Mesothelial cell of epicardium (in vitro differentiated cells): ENCODE measurements at regions not wholly inside any gene's neighbourhood (a gene's known extent, or its start where the extent isn't known, plus 50 kb on each side); places are given as distances from the start of the nearest gene placed in this dataset.

ENCODE experiments used
- DNase-seq, 2 experiments: peaks; one replicate each; pipeline ENCODE4 v3.0.0; 2021; ENCODE audit warnings: low spot score in 2 of 2; ENCODE audit not compliant: unreplicated experiment in 2 of 2
- H3K27ac Mint-ChIP-seq: 2 replicates; pipeline ENCODE4 v1.8.0; 2021; ENCODE audit warnings: mixed read lengths
- H3K27me3 Mint-ChIP-seq: 2 replicates; pipeline ENCODE4 v1.8.0; 2021; ENCODE audit warnings: low read depth, mixed read lengths
- H3K36me3 Mint-ChIP-seq: 2 replicates; pipeline ENCODE4 v1.8.0; 2021; ENCODE audit warnings: mixed read lengths
- H3K4me1 Mint-ChIP-seq: 2 replicates; pipeline ENCODE4 v1.8.0; 2021; ENCODE audit warnings: mixed read lengths
- H3K4me3 Mint-ChIP-seq: 2 replicates; pipeline ENCODE4 v1.8.0; 2021; ENCODE audit warnings: mild to moderate bottlenecking, moderate library complexity, mixed read lengths
- H3K9me3 Mint-ChIP-seq: 2 replicates; pipeline ENCODE4 v1.8.0; 2021; ENCODE audit warnings: mixed read lengths
- TF ChIP-seq, protein P1 (sequence below): fragments of 200-600 bp; sonication (generic); IDR thresholded peaks from one replicate; pipeline ENCODE4 v1.5.0; 2021; ENCODE audit warnings: antibody characterized with exemption; ENCODE audit not compliant: unreplicated experiment

DNA sequence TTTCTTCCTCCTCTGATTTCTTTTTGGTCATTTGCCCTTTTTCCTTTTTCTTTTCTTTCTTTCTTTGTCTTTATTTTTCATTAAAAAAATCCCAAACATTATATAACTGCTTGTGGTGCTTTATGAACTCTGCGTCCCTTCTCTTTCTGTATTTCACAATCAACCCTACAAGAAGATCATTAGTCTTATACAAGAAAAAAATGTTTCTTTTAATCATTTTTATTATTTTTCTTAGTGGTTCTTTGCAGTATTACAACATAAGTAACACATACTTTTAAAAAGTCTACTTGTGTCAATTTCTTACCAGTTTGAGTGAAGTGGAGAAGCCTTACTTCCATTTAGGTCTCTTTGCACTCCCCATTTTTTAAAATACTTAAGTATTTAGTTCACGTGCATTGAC lies 212.7 kb upstream of the SMC2 start:
- no peaks in the 10 kb centered on the region for H3K36me3 Mint-ChIP-seq
- no peaks in the 10 kb centered on the region for H3K9me3 Mint-ChIP-seq
- TF ChIP-seq, protein P1, sequence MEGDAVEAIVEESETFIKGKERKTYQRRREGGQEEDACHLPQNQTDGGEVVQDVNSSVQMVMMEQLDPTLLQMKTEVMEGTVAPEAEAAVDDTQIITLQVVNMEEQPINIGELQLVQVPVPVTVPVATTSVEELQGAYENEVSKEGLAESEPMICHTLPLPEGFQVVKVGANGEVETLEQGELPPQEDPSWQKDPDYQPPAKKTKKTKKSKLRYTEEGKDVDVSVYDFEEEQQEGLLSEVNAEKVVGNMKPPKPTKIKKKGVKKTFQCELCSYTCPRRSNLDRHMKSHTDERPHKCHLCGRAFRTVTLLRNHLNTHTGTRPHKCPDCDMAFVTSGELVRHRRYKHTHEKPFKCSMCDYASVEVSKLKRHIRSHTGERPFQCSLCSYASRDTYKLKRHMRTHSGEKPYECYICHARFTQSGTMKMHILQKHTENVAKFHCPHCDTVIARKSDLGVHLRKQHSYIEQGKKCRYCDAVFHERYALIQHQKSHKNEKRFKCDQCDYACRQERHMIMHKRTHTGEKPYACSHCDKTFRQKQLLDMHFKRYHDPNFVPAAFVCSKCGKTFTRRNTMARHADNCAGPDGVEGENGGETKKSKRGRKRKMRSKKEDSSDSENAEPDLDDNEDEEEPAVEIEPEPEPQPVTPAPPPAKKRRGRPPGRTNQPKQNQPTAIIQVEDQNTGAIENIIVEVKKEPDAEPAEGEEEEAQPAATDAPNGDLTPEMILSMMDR = peak; percentile 54
- DNase-seq = no peak
- no peaks in the 10 kb centered on the region for H3K4me1 Mint-ChIP-seq
- no peak overlapping the region for H3K4me3 Mint-ChIP-seq
- no peaks in the 10 kb centered on the region for H3K27me3 Mint-ChIP-seq
- no peak overlapping the region for H3K27ac Mint-ChIP-seq

DNA sequence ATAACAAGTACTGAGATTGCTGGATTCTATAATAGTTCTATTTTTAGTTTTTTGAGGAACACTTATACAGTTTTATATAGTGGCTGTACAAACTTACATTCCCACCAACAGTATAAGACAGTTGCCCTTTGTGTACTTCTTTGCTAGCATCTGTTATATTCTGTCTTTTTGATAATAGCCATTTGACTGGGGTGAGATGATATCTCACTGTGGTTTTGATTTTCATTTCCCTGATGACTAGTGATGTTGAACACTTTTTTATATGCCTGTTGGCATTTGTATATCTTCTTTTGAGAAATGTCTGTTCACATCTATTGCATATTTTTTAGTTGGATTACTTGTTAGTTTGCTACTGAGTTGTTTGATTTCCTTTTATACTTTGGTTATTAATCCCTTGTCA lies 204.1 kb upstream of the SMC2 start:
- no peaks in the 10 kb centered on the region for H3K36me3 Mint-ChIP-seq
- peaks cover 7% of the 10 kb centered on the region for H3K27me3 Mint-ChIP-seq
- H3K4me1 Mint-ChIP-seq = no peaks in the 10 kb centered on the region
- H3K4me3 Mint-ChIP-seq = no peak overlapping the region
- H3K9me3 Mint-ChIP-seq = no peaks in the 10 kb centered on the region
- no peak for DNase-seq
- TF ChIP-seq, protein P1 = no peak
- H3K27ac Mint-ChIP-seq = no peak overlapping the region

DNA sequence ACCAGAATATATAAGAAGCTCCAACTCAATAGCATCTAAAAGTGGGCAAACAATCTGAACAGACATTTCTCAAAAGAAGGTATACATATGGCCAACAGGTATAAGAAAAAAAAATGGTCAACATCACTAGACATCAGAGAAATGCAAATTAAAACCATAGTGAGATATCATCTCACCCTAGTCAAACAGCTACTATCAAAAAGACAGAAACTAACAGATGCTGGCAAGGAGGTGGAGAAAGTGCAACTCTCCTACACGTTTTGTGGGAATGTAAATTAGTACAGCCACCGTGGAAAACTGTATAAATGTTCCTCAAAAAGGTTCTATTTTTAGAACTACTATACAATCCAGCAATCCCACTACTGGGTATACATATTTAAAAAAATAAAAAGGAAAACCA lies 199.9 kb upstream of the SMC2 start:
- peaks cover 7% of the 10 kb centered on the region for H3K27me3 Mint-ChIP-seq

GRCh38 chr9:103898550-103898949 lies 195.6 kb upstream of the SMC2 start:
- TF ChIP-seq, protein P1 = no peak
- no peak for DNase-seq
- Mint-ChIP-seq H3K36me3 (no peaks in the 10 kb centered on the region), H3K27ac (no peak overlapping the region), H3K4me3 (no peak overlapping the region), H3K4me1 (no peaks in the 10 kb centered on the region), H3K9me3 (no peaks in the 10 kb centered on the region), H3K27me3 (no peaks in the 10 kb centered on the region)

More for the DNA sequence above, 199.9 kb upstream of the SMC2 start:
- Mint-ChIP-seq H3K36me3 (no peaks in the 10 kb centered on the region), H3K27ac (no peak overlapping the region), H3K4me1 (no peaks in the 10 kb centered on the region), H3K4me3 (no peak overlapping the region), H3K9me3 (no peaks in the 10 kb centered on the region)
- TF ChIP-seq, protein P1 = no peak
- no peak for DNase-seq

DNA sequence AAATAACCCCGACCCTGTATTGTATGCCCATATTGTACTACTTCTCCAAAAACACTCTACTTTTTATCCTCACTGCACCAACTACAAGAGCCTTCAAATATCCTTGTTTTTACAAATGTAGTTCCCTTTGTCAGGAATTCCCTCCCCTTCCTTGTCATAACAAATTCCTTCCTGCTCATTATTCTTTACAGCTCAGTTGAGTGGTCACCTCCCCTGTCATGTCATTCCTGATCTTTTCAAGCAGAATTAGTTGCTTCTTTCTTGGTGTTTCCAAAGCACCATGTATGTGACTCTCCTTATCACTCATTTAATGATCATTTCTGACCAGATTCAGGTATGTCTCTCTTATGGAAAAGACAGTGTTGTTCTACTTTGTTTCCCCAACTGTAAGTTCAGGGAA lies 194.2 kb upstream of the SMC2 start:
- H3K36me3 Mint-ChIP-seq = no peaks in the 10 kb centered on the region
- H3K4me1 Mint-ChIP-seq = no peaks in the 10 kb centered on the region
- TF ChIP-seq, protein P1 = no peak
- no peak for DNase-seq
- no peak overlapping the region for H3K27ac Mint-ChIP-seq
- no peaks in the 10 kb centered on the region for H3K27me3 Mint-ChIP-seq
- no peak overlapping the region for H3K4me3 Mint-ChIP-seq
- no peaks in the 10 kb centered on the region for H3K9me3 Mint-ChIP-seq

GRCh38 chr9:103900466-103900865 lies 193.6 kb upstream of the SMC2 start:
- Mint-ChIP-seq H3K27me3 (no peaks in the 10 kb centered on the region), H3K4me3 (no peak overlapping the region), H3K36me3 (no peaks in the 10 kb centered on the region), H3K27ac (no peak overlapping the region), H3K9me3 (no peaks in the 10 kb centered on the region), H3K4me1 (no peaks in the 10 kb centered on the region)
- no peak for DNase-seq
- TF ChIP-seq, protein P1 = no peak
